C4-2B (cell line): ENCODE measurements at regions not wholly inside any gene's neighbourhood (a gene's known extent, or its start where the extent isn't known, plus 50 kb on each side); places are given as distances from the start of the nearest gene placed in this dataset.

Experiments used
- ZFX ChIP-seq: fragments of 450-650 bp; IDR thresholded peaks from 2 replicates; pipeline ENCODE4 v1.6.1; 2017
- TF ChIP-seq, protein P1 (sequence below): fragments of 450-650 bp; conservative IDR thresholded peaks from 2 replicates; pipeline ENCODE4 v1.5.1; 2017; ENCODE audit warnings: mild to moderate bottlenecking

DNA sequence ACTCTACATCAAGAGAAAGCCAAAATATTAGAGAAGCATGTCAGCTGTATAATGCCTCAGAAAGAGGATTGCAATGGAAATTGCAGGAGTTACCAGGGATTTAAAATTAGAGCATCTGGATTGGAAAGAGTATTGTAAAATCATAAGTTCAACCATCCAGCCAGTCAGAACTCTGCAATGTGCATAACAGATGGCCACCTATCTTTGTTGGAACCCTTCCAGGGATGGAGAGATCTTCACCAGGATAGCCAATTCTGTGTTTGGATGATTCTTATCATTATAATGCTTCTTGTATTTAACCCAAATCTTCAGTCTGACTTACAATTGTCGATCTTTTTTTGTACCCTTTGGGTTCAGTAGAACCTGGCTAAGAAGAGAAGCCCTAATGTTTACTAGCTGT, 164.4 kb downstream of the TLR4 start:
- TF ChIP-seq, protein P1, sequence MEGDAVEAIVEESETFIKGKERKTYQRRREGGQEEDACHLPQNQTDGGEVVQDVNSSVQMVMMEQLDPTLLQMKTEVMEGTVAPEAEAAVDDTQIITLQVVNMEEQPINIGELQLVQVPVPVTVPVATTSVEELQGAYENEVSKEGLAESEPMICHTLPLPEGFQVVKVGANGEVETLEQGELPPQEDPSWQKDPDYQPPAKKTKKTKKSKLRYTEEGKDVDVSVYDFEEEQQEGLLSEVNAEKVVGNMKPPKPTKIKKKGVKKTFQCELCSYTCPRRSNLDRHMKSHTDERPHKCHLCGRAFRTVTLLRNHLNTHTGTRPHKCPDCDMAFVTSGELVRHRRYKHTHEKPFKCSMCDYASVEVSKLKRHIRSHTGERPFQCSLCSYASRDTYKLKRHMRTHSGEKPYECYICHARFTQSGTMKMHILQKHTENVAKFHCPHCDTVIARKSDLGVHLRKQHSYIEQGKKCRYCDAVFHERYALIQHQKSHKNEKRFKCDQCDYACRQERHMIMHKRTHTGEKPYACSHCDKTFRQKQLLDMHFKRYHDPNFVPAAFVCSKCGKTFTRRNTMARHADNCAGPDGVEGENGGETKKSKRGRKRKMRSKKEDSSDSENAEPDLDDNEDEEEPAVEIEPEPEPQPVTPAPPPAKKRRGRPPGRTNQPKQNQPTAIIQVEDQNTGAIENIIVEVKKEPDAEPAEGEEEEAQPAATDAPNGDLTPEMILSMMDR, result no peak
- no peak for TF ChIP-seq ZFX
